A549 (cell line): ENCODE measurements at regions not wholly inside any gene's neighbourhood (a gene's known extent, or its start where the extent isn't known, plus 50 kb on each side); places are given as distances from the start of the nearest gene placed in this dataset.

Source experiments
- ATAC-seq, 2 experiments: fragments of 200-7000 bp in 1 of 2; fragments of >200 bp in 1 of 2; cut with Nextera tagmentation in 1 of 2; cut with Tn5 transposase in 1 of 2; 3 replicates each; pipeline versions ENCODE4 v1.8.0 to v1.9.1; 2018 to 2020; ENCODE audit warnings: mild to moderate bottlenecking in 1 of 2, moderate library complexity in 1 of 2
- CTCF ChIA-PET: fragments of 300-600 bp; sonication (Branson Sonifier 250); formaldehyde crosslinking; extraction: SDS; loops from one replicate; lab custom pipeline; 2021; ENCODE audit warnings: antibody characterized with exemption, inconsistent platforms; lab: Yijun Ruan, JAX
- POLR2A ChIA-PET: fragments of 350-600 bp; formaldehyde crosslinking; extraction: SDS; loops from one replicate; lab custom pipeline; 2021; ENCODE audit warnings: antibody characterized with exemption, inconsistent platforms; lab: Yijun Ruan, JAX
- DNase-seq, 2 experiments: peaks; one replicate each; pipeline versions ENCODE4 v3.0.0 to v3.0.0-alpha.2; 2011 to 2016; ENCODE audit warnings: low read depth in 1 of 2, low spot score in 1 of 2
- FAIRE-seq: peaks from 2 replicates; lab custom pipeline; 2011; peaks lifted over from hg19 to GRCh38; lab: Jason Lieb, UNC
- H3K27ac ChIP-seq, 2 experiments: fragments of >200 bp; sonication (Bioruptor Twin); formaldehyde crosslinking; 3 replicates each; pipeline ENCODE4 v1.5.1; 2016 to 2017
- H3K4me1 ChIP-seq: fragments of >200 bp; sonication (Bioruptor Twin); formaldehyde crosslinking; 3 replicates; pipeline ENCODE4 v1.6.1; 2016
- H3K4me2 ChIP-seq: fragments of >200 bp; sonication (Bioruptor Twin); formaldehyde crosslinking; 3 replicates; pipeline ENCODE4 v1.6.1; 2016
- H3K4me3 ChIP-seq: fragments of >200 bp; sonication (Bioruptor Twin); formaldehyde crosslinking; 3 replicates; pipeline ENCODE4 v1.5.1; 2016
- H3K9me3 ChIP-seq: fragments of >200 bp; sonication (Bioruptor Twin); formaldehyde crosslinking; 3 replicates; pipeline ENCODE4 v1.6.1; 2016
- CEBPB ChIP-seq, 2 experiments: fragments of >200 bp in 1 of 2; sonication (Bioruptor Twin) in 1 of 2; formaldehyde crosslinking in 1 of 2; IDR thresholded peaks; 2 replicates each; pipeline ENCODE4 v1.6.1; 2012 to 2016
- CHD4 ChIP-seq: fragments of 200-600 bp; sonication (generic); IDR thresholded peaks from 2 replicates; pipeline ENCODE4 v1.6.1; 2016; ENCODE audit warnings: antibody characterized with exemption, mild to moderate bottlenecking, borderline replicate concordance
- EHF ChIP-seq: fragments of 250-450 bp; sonication (Bioruptor Pico); IDR thresholded peaks from 2 replicates; pipeline ENCODE4 v1.5.0; 2020; ENCODE audit warnings: mild to moderate bottlenecking
- EHMT2 ChIP-seq: fragments of 200-600 bp; sonication (generic); IDR thresholded peaks from 2 replicates; pipeline ENCODE4 v1.6.1; 2016; ENCODE audit warnings: antibody characterized with exemption, low read depth, mild to moderate bottlenecking, moderate library complexity
- FOSL2 ChIP-seq, 2 experiments: fragments of 450-650 bp in 1 of 2; fragments of >200 bp in 1 of 2; sonication (Bioruptor Twin) in 1 of 2; formaldehyde crosslinking; IDR thresholded peaks; 2 replicates each; pipeline versions ENCODE4 v1.5.0 to v1.6.1; 2016 to 2020; ENCODE audit warnings: mild to moderate bottlenecking in 1 of 2, moderate library complexity in 1 of 2
- FOXS1 ChIP-seq: fragments of 250-450 bp; sonication (Bioruptor Pico); IDR thresholded peaks from 2 replicates; pipeline ENCODE4 v1.5.0; 2020; ENCODE audit warnings: mild to moderate bottlenecking, moderate library complexity
- GATA3 ChIP-seq: IDR thresholded peaks from 2 replicates; pipeline ENCODE4 v1.6.1; 2012; ENCODE audit warnings: borderline replicate concordance
- HDAC2 ChIP-seq: fragments of 200-600 bp; sonication (generic); IDR thresholded peaks from 2 replicates; pipeline ENCODE4 v1.6.1; 2016
- HEYL ChIP-seq: fragments of 250-450 bp; sonication (Bioruptor Pico); IDR thresholded peaks from 2 replicates; pipeline ENCODE4 v1.8.0; 2021; ENCODE audit warnings: mild to moderate bottlenecking, moderate library complexity
- HOXA7 ChIP-seq: fragments of 250-450 bp; sonication (Bioruptor Pico); IDR thresholded peaks from 2 replicates; pipeline ENCODE4 v1.5.0; 2020; ENCODE audit warnings: mild to moderate bottlenecking, moderate library complexity
- HOXB13 ChIP-seq: fragments of 250-450 bp; sonication (Bioruptor Pico); IDR thresholded peaks from 2 replicates; pipeline ENCODE4 v1.5.0; 2020; ENCODE audit warnings: low read depth, mild to moderate bottlenecking, moderate library complexity
- HOXB5 ChIP-seq: fragments of 250-450 bp; sonication (Bioruptor Pico); IDR thresholded peaks from 2 replicates; pipeline ENCODE4 v1.5.0; 2020; ENCODE audit warnings: mild to moderate bottlenecking, moderate library complexity
- JUNB ChIP-seq: fragments of >200 bp; sonication (Bioruptor Twin); formaldehyde crosslinking; IDR thresholded peaks from 2 replicates; pipeline ENCODE4 v1.6.1; 2016
- KDM5A ChIP-seq: fragments of 200-600 bp; sonication (generic); IDR thresholded peaks from 2 replicates; pipeline ENCODE4 v1.6.1; 2016; ENCODE audit warnings: antibody characterized with exemption, mild to moderate bottlenecking
- MAFK ChIP-seq: fragments of 450-650 bp; IDR thresholded peaks from 2 replicates; pipeline ENCODE4 v1.6.1; 2014; ENCODE audit not compliant: partially characterized antibody
- MYC ChIP-seq: IDR thresholded peaks from 2 replicates; pipeline ENCODE4 v1.6.1; 2012; ENCODE audit warnings: mild to moderate bottlenecking, inconsistent platforms, low read length, improper control_type of control experiment, borderline replicate concordance
- NPAS2 ChIP-seq: fragments of 250-450 bp; sonication (Bioruptor Pico); IDR thresholded peaks from 2 replicates; pipeline ENCODE4 v1.8.0; 2022; ENCODE audit warnings: mild to moderate bottlenecking, moderate library complexity, borderline replicate concordance
- PHF8 ChIP-seq: fragments of 200-600 bp; sonication (generic); IDR thresholded peaks from 2 replicates; pipeline ENCODE4 v1.6.1; 2016; ENCODE audit warnings: low read depth, mild to moderate bottlenecking, antibody characterized with exemption, moderate library complexity, borderline replicate concordance
- POLR2AphosphoS2 ChIP-seq: conservative IDR thresholded peaks from 2 replicates; pipeline ENCODE4 v1.6.1; 2012; ENCODE audit warnings: low read length, improper control_type of control experiment, inconsistent platforms
- RAD21 ChIP-seq, 2 experiments: fragments of >200 bp in 1 of 2; sonication (Bioruptor Twin) in 1 of 2; formaldehyde crosslinking in 1 of 2; IDR thresholded peaks in 1 of 2; conservative IDR thresholded peaks in 1 of 2; 2 replicates in 1 of 2; 3 replicates in 1 of 2; pipeline ENCODE4 v1.6.1; 2012 to 2018; ENCODE audit warnings: inconsistent platforms in 1 of 2
- RFX5 ChIP-seq: fragments of 450-650 bp; IDR thresholded peaks from 2 replicates; pipeline ENCODE4 v1.7.1; 2014; ENCODE audit warnings: antibody characterized with exemption, mild to moderate bottlenecking, moderate library complexity
- RNF2 ChIP-seq: fragments of 200-600 bp; sonication (generic); IDR thresholded peaks from 2 replicates; pipeline ENCODE4 v1.6.1; 2016; ENCODE audit warnings: low read depth, mild to moderate bottlenecking, antibody characterized with exemption, moderate library complexity, borderline replicate concordance
- ZC3H11A ChIP-seq: fragments of 450-650 bp; IDR thresholded peaks from 2 replicates; pipeline ENCODE4 v1.6.1; 2014; ENCODE audit warnings: antibody characterized with exemption, mild to moderate bottlenecking
- ZFP36 ChIP-seq: fragments of 450-650 bp; IDR thresholded peaks from 2 replicates; pipeline ENCODE4 v1.6.1; 2014; ENCODE audit warnings: borderline replicate concordance; ENCODE audit not compliant: partially characterized antibody
- ZNF302 ChIP-seq: fragments of 250-450 bp; sonication (Bioruptor Pico); IDR thresholded peaks from 2 replicates; pipeline ENCODE4 v1.9.0; 2021; ENCODE audit warnings: inconsistent platforms, mild to moderate bottlenecking, moderate library complexity
- ZSCAN20 ChIP-seq: fragments of 250-450 bp; sonication (Bioruptor Pico); IDR thresholded peaks from 2 replicates; pipeline ENCODE4 v1.8.0; 2022; ENCODE audit warnings: mild to moderate bottlenecking, moderate library complexity
- WGBS: methylation state at CpG from one replicate; pipeline ENCODE4 v1.1.6; 2017; ENCODE audit errors: missing lambda C conversion rate; 5-methylcytosine and 5-hydroxymethylcytosine counted together
- TF ChIP-seq, protein P1 (sequence below): fragments of 450-650 bp; IDR thresholded peaks from 2 replicates; pipeline ENCODE4 v1.6.1; 2014; ENCODE audit warnings: antibody characterized with exemption
- TF ChIP-seq, protein P2 (sequence below): fragments of >200 bp; sonication (Bioruptor Twin); formaldehyde crosslinking; IDR thresholded peaks from 3 replicates; pipeline ENCODE4 v1.6.1; 2016
- TF ChIP-seq, protein P3 (sequence below): fragments of 150-350 bp; IDR thresholded peaks from 2 replicates; pipeline ENCODE4 v1.6.1; 2014; ENCODE audit warnings: low read depth, mild to moderate bottlenecking, low read length

DNA sequence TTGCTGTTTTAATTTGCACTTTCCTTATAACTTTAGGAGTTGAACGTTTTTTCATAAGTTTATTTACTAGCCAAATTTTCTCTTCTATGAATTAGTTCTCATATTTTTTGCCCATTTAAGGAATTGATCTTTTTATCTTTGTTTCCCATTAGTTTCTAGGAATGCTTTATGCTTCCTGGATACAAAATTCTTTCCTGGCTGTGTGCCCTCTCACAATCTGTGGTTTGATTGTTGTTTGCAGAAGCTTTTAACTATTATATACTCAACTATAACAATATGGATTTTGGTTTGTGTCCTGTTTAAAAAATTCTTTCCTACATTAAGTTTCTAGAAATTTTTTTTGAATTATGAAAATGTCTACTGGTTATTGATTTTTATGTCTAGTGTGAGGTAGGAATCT lies 206.3 kb downstream of the CSNK1G3 start:
- FAIRE-seq = no peak
- H3K27ac ChIP-seq = no peak overlapping the region

DNA sequence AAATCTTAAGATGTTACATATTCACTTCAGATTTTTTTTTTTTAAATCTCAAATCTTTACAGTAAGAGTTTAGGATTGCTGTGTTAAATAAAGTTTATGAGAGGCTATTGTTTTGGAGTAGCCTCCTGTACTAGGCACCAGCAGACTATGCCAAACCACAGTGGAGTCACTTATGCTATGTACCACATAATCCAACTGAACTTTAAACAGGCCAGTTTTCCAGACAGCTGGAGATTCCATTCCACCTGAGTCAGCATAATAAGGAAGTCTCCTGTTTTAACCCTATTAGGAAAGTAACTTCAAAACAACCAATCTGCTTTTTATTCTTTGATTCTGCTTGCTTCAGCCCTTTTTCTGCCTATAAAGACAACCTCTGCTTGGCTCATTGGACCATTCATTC lies 205.2 kb downstream of the CSNK1G3 start:
- H3K4me1 ChIP-seq = no peaks in the 10 kb centered on the region
- ATAC-seq (no peak), DNase-seq (no peak), FAIRE-seq (no peak)
- no peak overlapping the region for H3K4me2 ChIP-seq
- 0 out of 3 replicates have a peak, but pooled peaks cover 3% of the 10 kb centered on the region for H3K9me3 ChIP-seq
- H3K27ac ChIP-seq = no peak overlapping the region
- ChIA-PET CTCF (no interaction called here), POLR2A (no interaction called here)
- no peak overlapping the region for H3K4me3 ChIP-seq
- TF ChIP-seq NPAS2 (CRISPR knock-in tag) (no peak), HOXB13 (CRISPR knock-in tag) (no peak), HOXB5 (CRISPR knock-in tag) (no peak), RAD21 (conservative IDR thresholded peaks at IDR 0.05 in 1 of 2, IDR thresholded peaks at IDR 0.05 in 1 of 2) (no peak), MAFK (peak; percentile 97), FOSL2 (IDR thresholded peaks at IDR 0.05) (no peak), FOSL2 (CRISPR knock-in tag; IDR thresholded peaks at IDR 0.05) (no peak), KDM5A (no peak), CEBPB (IDR thresholded peaks at IDR 0.05) (no peak)

More for the DNA sequence above, 206.3 kb downstream of the CSNK1G3 start:
- ChIA-PET POLR2A (no interaction called here), CTCF (no interaction called here)
- Histone ChIP-seq H3K9me3 (0 out of 3 replicates have a peak, but pooled peaks cover 3% of the 10 kb centered on the region), H3K4me3 (no peak overlapping the region), H3K4me2 (no peak overlapping the region), H3K4me1 (no peaks in the 10 kb centered on the region)
- DNase-seq (no peak), ATAC-seq (no peak)
- TF ChIP-seq MYC (no peak), HDAC2 (no peak), ZNF302 (CRISPR knock-in tag) (no peak), FOXS1 (CRISPR knock-in tag) (no peak), POLR2AphosphoS2 (no peak), RNF2 (no peak), RAD21 (conservative IDR thresholded peaks at IDR 0.05 in 1 of 2, IDR thresholded peaks at IDR 0.05 in 1 of 2) (no peak), CHD4 (no peak), PHF8 (no peak), EHMT2 (no peak), ZSCAN20 (CRISPR knock-in tag) (no peak), MAFK (no peak), HOXA7 (CRISPR knock-in tag) (no peak), JUNB (no peak), ZC3H11A (no peak)
- TF ChIP-seq, protein P1, sequence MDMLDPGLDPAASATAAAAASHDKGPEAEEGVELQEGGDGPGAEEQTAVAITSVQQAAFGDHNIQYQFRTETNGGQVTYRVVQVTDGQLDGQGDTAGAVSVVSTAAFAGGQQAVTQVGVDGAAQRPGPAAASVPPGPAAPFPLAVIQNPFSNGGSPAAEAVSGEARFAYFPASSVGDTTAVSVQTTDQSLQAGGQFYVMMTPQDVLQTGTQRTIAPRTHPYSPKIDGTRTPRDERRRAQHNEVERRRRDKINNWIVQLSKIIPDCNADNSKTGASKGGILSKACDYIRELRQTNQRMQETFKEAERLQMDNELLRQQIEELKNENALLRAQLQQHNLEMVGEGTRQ = no peak
- TF ChIP-seq, protein P2, sequence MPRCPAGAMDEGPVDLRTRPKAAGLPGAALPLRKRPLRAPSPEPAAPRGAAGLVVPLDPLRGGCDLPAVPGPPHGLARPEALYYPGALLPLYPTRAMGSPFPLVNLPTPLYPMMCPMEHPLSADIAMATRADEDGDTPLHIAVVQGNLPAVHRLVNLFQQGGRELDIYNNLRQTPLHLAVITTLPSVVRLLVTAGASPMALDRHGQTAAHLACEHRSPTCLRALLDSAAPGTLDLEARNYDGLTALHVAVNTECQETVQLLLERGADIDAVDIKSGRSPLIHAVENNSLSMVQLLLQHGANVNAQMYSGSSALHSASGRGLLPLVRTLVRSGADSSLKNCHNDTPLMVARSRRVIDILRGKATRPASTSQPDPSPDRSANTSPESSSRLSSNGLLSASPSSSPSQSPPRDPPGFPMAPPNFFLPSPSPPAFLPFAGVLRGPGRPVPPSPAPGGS = no peak
- 9% methylated on average over 1 of the region's 1 CpG for WGBS

DNA sequence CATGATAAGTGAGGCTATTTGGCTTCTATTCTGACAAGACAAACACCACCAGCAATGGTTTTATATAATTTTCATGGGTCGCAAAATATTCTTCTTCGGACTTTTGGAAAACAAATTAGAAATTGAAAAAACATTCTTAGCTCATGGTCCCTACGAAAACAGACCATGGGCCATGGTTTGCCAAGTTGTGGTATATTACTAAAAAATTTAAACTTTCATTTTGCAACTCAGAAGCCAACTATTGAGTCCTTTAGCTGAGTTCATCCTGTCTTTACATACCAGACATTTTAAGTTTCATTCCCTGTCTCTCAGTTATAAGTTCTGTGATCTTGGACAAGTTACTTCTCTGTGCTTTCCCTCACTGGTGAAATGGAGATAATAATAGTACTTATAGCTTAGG lies 198.1 kb downstream of the CSNK1G3 start:
- ChIA-PET CTCF (no interaction called here), POLR2A (no interaction called here)
- no peak overlapping the region for H3K27ac ChIP-seq
- H3K4me3 ChIP-seq = no peak overlapping the region
- FAIRE-seq = no peak
- H3K4me1 ChIP-seq = peaks cover 15% of the 10 kb centered on the region; the same call in 2 of the 3 replicates
- ATAC-seq = no peak
- no peak for DNase-seq
- no peaks in the 10 kb centered on the region for H3K9me3 ChIP-seq
- 74% methylated on average over 3 of the region's 3 CpGs for WGBS
- H3K4me2 ChIP-seq = no peak overlapping the region
- TF ChIP-seq JUNB (no peak), RFX5 (no peak), EHF (CRISPR knock-in tag) (no peak), HOXB13 (CRISPR knock-in tag) (no peak), HEYL (no peak), FOXS1 (CRISPR knock-in tag) (no peak), HOXB5 (CRISPR knock-in tag) (no peak), NPAS2 (CRISPR knock-in tag) (no peak), CHD4 (no peak), ZFP36 (no peak), GATA3 (no peak)
- TF ChIP-seq, protein P3, sequence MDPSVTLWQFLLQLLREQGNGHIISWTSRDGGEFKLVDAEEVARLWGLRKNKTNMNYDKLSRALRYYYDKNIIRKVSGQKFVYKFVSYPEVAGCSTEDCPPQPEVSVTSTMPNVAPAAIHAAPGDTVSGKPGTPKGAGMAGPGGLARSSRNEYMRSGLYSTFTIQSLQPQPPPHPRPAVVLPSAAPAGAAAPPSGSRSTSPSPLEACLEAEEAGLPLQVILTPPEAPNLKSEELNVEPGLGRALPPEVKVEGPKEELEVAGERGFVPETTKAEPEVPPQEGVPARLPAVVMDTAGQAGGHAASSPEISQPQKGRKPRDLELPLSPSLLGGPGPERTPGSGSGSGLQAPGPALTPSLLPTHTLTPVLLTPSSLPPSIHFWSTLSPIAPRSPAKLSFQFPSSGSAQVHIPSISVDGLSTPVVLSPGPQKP = no peak
- TF ChIP-seq, protein P2 = no peak
